ENCODE measurements at regions not wholly inside any gene's neighbourhood (a gene's known extent, or its start where the extent isn't known, plus 50 kb on each side); places are given as distances from the start of the nearest gene placed in this dataset.

DNA sequence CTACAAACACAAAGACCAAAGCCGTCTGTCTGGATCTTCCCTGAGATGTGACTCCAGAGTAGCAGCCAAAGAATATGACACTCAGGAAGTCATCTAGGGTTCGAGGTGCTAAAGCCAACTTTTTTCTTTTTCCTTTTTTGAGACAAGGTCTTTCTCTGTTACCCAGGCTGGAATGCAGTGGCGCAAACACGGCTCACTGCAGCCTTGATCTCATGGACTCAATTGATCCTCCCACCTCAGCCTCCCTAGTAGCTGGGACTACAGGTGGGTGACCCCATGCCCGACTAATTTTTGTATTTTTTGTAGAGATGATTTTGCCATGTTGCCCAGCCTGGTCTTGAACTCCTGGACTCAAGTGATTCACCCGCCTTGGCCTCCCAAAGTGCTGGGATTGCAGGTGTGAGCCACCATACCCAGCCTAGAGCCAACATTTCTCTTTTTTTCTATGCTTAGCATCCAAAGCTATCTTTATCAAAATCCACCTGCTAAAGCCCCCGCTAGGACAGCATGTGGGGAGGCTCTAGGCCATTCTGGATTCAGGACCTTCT, 92.8 kb downstream of the TMEM17 start:
- Histone ChIP-seq H3K27me3 (no peaks in the 10 kb centered on the region), H3K27ac (no peak overlapping the region), H3K36me3 (no peaks in the 10 kb centered on the region), H3K9me3 (no peaks in the 10 kb centered on the region), H3K4me3 (no peak overlapping the region), H3K4me1 (peaks cover 0 to 3% of the 10 kb centered on the region in 2 donors)
- DNase-seq, result no peak
- no peak for TF ChIP-seq POLR2A (IDR thresholded peaks at IDR 0.05)
- TF ChIP-seq, protein P1, sequence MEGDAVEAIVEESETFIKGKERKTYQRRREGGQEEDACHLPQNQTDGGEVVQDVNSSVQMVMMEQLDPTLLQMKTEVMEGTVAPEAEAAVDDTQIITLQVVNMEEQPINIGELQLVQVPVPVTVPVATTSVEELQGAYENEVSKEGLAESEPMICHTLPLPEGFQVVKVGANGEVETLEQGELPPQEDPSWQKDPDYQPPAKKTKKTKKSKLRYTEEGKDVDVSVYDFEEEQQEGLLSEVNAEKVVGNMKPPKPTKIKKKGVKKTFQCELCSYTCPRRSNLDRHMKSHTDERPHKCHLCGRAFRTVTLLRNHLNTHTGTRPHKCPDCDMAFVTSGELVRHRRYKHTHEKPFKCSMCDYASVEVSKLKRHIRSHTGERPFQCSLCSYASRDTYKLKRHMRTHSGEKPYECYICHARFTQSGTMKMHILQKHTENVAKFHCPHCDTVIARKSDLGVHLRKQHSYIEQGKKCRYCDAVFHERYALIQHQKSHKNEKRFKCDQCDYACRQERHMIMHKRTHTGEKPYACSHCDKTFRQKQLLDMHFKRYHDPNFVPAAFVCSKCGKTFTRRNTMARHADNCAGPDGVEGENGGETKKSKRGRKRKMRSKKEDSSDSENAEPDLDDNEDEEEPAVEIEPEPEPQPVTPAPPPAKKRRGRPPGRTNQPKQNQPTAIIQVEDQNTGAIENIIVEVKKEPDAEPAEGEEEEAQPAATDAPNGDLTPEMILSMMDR (IDR thresholded peaks at IDR 0.05), result no peak
- intact Hi-C loops (cut with DNase I; ENCODE audit: low total_unique reads), result loop anchor here (5.0 kb wide), 2 partner anchors 421 to 496 kb away; no protein-coding TSS in a partner anchor

DNA sequence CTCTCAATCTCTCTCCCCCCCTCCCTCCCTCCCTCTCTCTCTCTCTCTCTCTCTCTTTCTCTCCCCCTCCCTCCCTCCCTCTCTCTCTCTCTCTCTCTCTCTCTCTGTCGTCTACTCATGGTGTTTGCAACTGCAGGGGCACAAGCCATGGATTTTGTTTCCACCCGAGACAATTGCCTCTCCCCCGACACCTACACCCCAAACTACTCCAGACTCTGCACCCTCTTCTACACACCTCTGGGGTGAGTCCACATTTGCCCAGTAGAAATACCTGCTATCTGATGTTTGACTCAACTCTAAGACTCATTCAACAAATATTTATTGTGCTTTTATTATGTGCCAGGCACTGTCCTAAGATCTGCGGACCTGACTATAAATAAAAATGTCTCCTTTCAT, 93.7 kb downstream of the TMEM17 start:
- Histone ChIP-seq H3K36me3 (no peaks in the 10 kb centered on the region), H3K9me3 (no peaks in the 10 kb centered on the region), H3K27me3 (no peaks in the 10 kb centered on the region), H3K27ac (peak overlapping the region; percentile 86 to 92), H3K4me3 (no peak overlapping the region), H3K4me1 (peaks cover 0 to 3% of the 10 kb centered on the region in 2 donors)
- intact Hi-C loops (cut with DNase I; ENCODE audit: low total_unique reads), result loop anchor here (5.0 kb wide), 2 partner anchors 420 to 495 kb away; no protein-coding TSS in a partner anchor
- TF ChIP-seq POLR2A (IDR thresholded peaks at IDR 0.05), result no peak
- TF ChIP-seq, protein P1 (IDR thresholded peaks at IDR 0.05), result peak in 1 of 4 experiments; percentile 45
- no peak for DNase-seq

DNA sequence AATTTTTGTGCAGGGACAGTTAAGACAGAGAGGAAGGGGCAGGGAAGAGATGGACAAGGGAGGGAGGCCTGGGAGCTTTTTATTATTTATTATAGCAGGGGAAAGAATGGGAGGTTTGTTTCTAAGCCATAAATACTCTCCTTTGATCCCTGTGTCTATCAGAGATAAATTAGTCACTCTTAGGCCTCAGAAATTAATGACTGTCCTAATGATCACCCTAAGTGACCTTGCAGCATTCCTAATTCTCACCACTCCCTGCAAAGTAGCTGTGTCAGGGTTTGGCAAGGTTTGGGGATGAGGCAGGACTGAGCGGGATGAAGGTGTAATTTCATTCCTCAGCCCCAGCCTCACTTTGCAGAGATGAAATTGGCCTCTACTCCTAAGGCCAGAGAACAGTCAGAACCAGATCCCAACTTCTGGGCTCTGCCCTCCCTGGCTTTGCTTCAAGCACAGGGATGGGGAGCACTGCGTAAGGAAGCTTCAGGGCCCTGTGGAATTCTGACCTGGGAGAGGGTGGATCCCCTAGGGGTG, 95.0 kb downstream of the TMEM17 start:
- Histone ChIP-seq H3K36me3 (no peaks in the 10 kb centered on the region), H3K9me3 (no peaks in the 10 kb centered on the region), H3K27ac (peak overlapping the region; percentile 86 to 92), H3K4me3 (no peak overlapping the region), H3K27me3 (no peaks in the 10 kb centered on the region), H3K4me1 (peaks cover 0 to 3% of the 10 kb centered on the region in 2 donors)
- DNase-seq, result peak in 1 of 2 donors; percentile 20
- intact Hi-C loops (cut with DNase I; ENCODE audit: low total_unique reads), result loop anchor here (5.0 kb wide), 2 partner anchors 419 to 494 kb away; no protein-coding TSS in a partner anchor
- TF ChIP-seq, protein P1 (IDR thresholded peaks at IDR 0.05), result no peak
- TF ChIP-seq POLR2A (IDR thresholded peaks at IDR 0.05), result no peak

DNA sequence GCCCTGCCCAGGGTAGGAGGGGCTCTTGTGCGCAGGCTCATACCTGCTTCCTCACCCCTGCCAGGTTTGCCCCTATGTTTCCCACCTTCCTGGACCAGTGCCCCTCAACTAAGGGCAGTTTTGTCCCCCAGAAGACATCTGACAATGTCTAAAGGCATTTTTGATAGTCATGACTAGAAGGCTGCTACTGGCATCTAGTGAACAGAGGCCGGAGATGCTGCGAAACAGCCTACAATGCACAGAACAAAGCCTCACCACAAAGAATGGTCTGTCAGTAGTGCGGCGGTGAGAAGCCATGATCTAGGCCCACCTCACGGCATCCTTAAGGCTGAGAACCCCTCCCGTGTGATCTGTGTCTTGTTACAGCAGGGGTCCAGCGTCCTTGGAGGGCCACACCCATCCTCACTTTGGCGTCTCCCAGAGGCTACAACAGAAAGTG, 96.0 kb downstream of the TMEM17 start:
- no peaks in the 10 kb centered on the region for H3K36me3 ChIP-seq
- no peaks in the 10 kb centered on the region for H3K9me3 ChIP-seq
- DNase-seq, result no peak
- intact Hi-C loops (cut with DNase I; ENCODE audit: low total_unique reads), result loop anchor here (5.0 kb wide), 2 partner anchors 418 to 493 kb away; no protein-coding TSS in a partner anchor
- no peak overlapping the region for H3K4me3 ChIP-seq
- no peaks in the 10 kb centered on the region for H3K27me3 ChIP-seq
- TF ChIP-seq, protein P1 (IDR thresholded peaks at IDR 0.05), result no peak
- TF ChIP-seq POLR2A (IDR thresholded peaks at IDR 0.05), result no peak
- H3K4me1 ChIP-seq, result peaks cover 0 to 3% of the 10 kb centered on the region in 2 donors
- H3K27ac ChIP-seq, result peak overlapping the region; percentile 86 to 92

DNA sequence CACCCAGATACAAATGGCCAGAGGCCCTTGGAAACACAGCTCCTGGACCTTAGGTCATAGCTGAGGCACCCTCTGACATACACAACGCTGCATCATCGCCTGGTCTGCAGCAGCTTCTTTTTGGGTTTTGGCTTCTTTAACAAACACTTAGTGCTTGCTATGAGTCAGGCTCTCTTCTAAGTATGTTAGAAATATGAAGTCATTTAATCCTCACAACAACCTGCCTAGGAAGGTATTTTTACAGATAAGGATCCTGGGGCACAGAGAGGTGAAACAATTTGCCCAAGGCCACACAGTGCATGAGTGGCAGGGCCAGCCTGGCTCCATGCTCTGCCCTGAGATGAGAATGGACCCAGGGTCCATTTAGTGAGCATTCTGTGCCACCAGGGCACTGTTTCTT, 96.6 kb downstream of the TMEM17 start:
- Histone ChIP-seq H3K27me3 (no peaks in the 10 kb centered on the region), H3K27ac (peak overlapping the region; percentile 86 to 92), H3K4me3 (no peak overlapping the region), H3K4me1 (peaks cover 0 to 3% of the 10 kb centered on the region in 2 donors), H3K36me3 (no peaks in the 10 kb centered on the region), H3K9me3 (no peaks in the 10 kb centered on the region)
- DNase-seq, result no peak
- intact Hi-C loops (cut with DNase I; ENCODE audit: low total_unique reads), result no loop called here
- TF ChIP-seq, protein P1 (IDR thresholded peaks at IDR 0.05), result no peak
- TF ChIP-seq POLR2A (IDR thresholded peaks at IDR 0.05), result no peak

Measured in uterus (tissue), 3 donors.